GM12878 (cell line): ENCODE measurements at regions not wholly inside any gene's neighbourhood (a gene's known extent, or its start where the extent isn't known, plus 50 kb on each side); places are given as distances from the start of the nearest gene placed in this dataset.
"Not testable (repeated sequence)": the region's sequence is repeated elsewhere in the genome, so short reads cannot be mapped to it uniquely, and the experiment has no call there.

ENCODE experiments used
- ATAC-seq: fragments of 200-7000 bp; cut with Tn5 transposase; 3 replicates; pipeline ENCODE4 v1.9.1; 2020; ENCODE audit warnings: mild to moderate bottlenecking, moderate library complexity
- BruUV-seq: library from RNA; stranded (reverse); fragments of 400-500 nt; replicated peaks from 2 replicates; lab custom pipeline; 2021; lab: Mats Ljungman, UMichigan
- CTCF ChIA-PET: fragments of 300-600 bp; sonication (Branson Sonifier 250); formaldehyde crosslinking; extraction: SDS; loops from one replicate; lab custom pipeline; 2021; ENCODE audit warnings: inconsistent platforms; lab: Yijun Ruan, JAX
- POLR2A ChIA-PET: fragments of 350-600 bp; formaldehyde crosslinking; extraction: SDS; loops from one replicate; lab custom pipeline; 2021; ENCODE audit warnings: inconsistent platforms; lab: Charles Lee
- RAD21 ChIA-PET: fragments of 300-600 bp; sonication (Branson Sonifier 250); formaldehyde crosslinking; loops from one replicate; lab custom pipeline; 2023; ENCODE audit warnings: antibody characterized with exemption; ENCODE audit not compliant: unreplicated experiment; lab: Charles Lee
- SMC1A ChIA-PET: fragments of 300-600 bp; sonication (Branson Sonifier 250); formaldehyde crosslinking; loops from one replicate; lab custom pipeline; 2023; ENCODE audit not compliant: unreplicated experiment, uncharacterized antibody; lab: Charles Lee
- DNase-seq: peaks from one replicate; pipeline ENCODE4 v3.0.0-alpha.2; 2011; ENCODE audit warnings: low read depth, low spot score
- FAIRE-seq: peaks from 3 replicates; lab custom pipeline; 2011; peaks lifted over from hg19 to GRCh38; lab: Jason Lieb, UNC
- H2AFZ ChIP-seq: 2 replicates; pipeline ENCODE4 v1.6.0; 2011; ENCODE audit warnings: low read depth, low read length, control low read depth; ENCODE audit not compliant: control insufficient read depth
- H3K27ac ChIP-seq: 2 replicates; pipeline ENCODE4 v1.5.1; 2011; ENCODE audit warnings: control low read depth; ENCODE audit not compliant: control insufficient read depth, insufficient read depth
- H3K27me3 ChIP-seq, 2 experiments: replicated peaks in 1 of 2; 2 replicates each; pipeline versions ENCODE4 v1.6.0 to v1.6.1; 2011; ENCODE audit warnings: low read length in 1 of 2; ENCODE audit not compliant: control insufficient read depth in 2 of 2, insufficient read depth in 2 of 2
- H3K36me3 ChIP-seq, 2 experiments: 2 replicates each; pipeline ENCODE4 v1.5.1; 2011; ENCODE audit warnings: low read length in 1 of 2; ENCODE audit not compliant: control insufficient read depth in 2 of 2, insufficient read depth in 2 of 2
- H3K4me1 ChIP-seq: 2 replicates; pipeline ENCODE4 v1.6.1; 2011; ENCODE audit warnings: mild to moderate bottlenecking, low read length, moderate library complexity, mixed read lengths; ENCODE audit not compliant: control insufficient read depth, insufficient read depth
- H3K4me2 ChIP-seq: 2 replicates; pipeline ENCODE4 v1.6.0; 2011; ENCODE audit warnings: control low read depth; ENCODE audit not compliant: control insufficient read depth, insufficient read depth
- H3K4me3 ChIP-seq: fragments of 200-600 bp; sonication (generic); 2 replicates; pipeline ENCODE4 v1.5.1; 2016
- H3K79me2 ChIP-seq: 2 replicates; pipeline ENCODE4 v1.6.0; 2011; ENCODE audit warnings: low read length; ENCODE audit not compliant: control insufficient read depth, insufficient read depth
- H3K9ac ChIP-seq: 2 replicates; pipeline ENCODE4 v1.8.0; 2011; ENCODE audit warnings: low read length, control low read depth, mixed read lengths; ENCODE audit not compliant: control insufficient read depth, insufficient read depth
- H3K9me3 ChIP-seq: replicated peaks from 3 replicates; pipeline ENCODE4 v1.5.1; 2011; ENCODE audit warnings: mild to moderate bottlenecking, low read length; ENCODE audit not compliant: control insufficient read depth, insufficient read depth
- H4K20me1 ChIP-seq: 2 replicates; pipeline ENCODE4 v1.6.0; 2011; ENCODE audit not compliant: control insufficient read depth, insufficient read depth
- CBX5 ChIP-seq: sonication (generic); IDR thresholded peaks from 2 replicates; pipeline ENCODE4 v1.6.1; 2016; ENCODE audit warnings: low read depth, moderate library complexity, mild to moderate bottlenecking, inconsistent platforms
- HDAC2 ChIP-seq: fragments of 200-600 bp; sonication (generic); IDR thresholded peaks from 2 replicates; pipeline ENCODE4 v1.6.1; 2017
- RAD21 ChIP-seq: IDR thresholded peaks from 2 replicates; pipeline ENCODE4 v1.6.1; 2011; ENCODE audit warnings: mild to moderate bottlenecking, low read depth, low read length, moderate library complexity; ENCODE audit not compliant: insufficient read depth
- RAD51 ChIP-seq: fragments of 450-650 bp; IDR thresholded peaks from 2 replicates; pipeline ENCODE4 v1.6.1; 2016; ENCODE audit warnings: moderate library complexity, mild to moderate bottlenecking, inconsistent platforms
- STAT1 ChIP-seq: fragments of 450-650 bp; conservative IDR thresholded peaks from 2 replicates; pipeline ENCODE4 v1.6.1; 2014; ENCODE audit warnings: antibody characterized with exemption, mild to moderate bottlenecking
- WGBS: methylation state at CpG from one replicate; pipeline ENCODE4 v1.1.6; 2016; ENCODE audit warnings: low lambda C conversion rate; ENCODE audit not compliant: insufficient replicate concordance, insufficient coverage; ENCODE audit errors: missing lambda C conversion rate; 5-methylcytosine and 5-hydroxymethylcytosine counted together
- in situ Hi-C: fragments of 300-500 bp; cut with MboI; formaldehyde crosslinking; loops from 9 replicates; pipeline ENCODE4 v1.14.3; 2018; ENCODE audit warnings: mixed read lengths
- intact Hi-C: fragments of 100-400 bp; cut with micrococcal nuclease; formaldehyde crosslinking; loops from one replicate; pipeline ENCODE4 v1.14.2; 2022; ENCODE audit not compliant: unreplicated experiment
- TF ChIP-seq, protein P1 (sequence below): IDR thresholded peaks from 2 replicates; pipeline ENCODE4 v1.6.1; 2011; ENCODE audit warnings: low read depth, low read length, improper control_type of control experiment, borderline replicate concordance

- in situ Hi-C loops = no loop called here
These were observed 598.1 kb downstream of the GOLGA6L6 start for GRCh38 chr15:19943515-19943914.

GRCh38 chr15:19903281-19903680 lies 638.3 kb downstream of the GOLGA6L6 start:
- H2AFZ ChIP-seq, H3K4me1 ChIP-seq, H4K20me1 ChIP-seq, H3K4me3 ChIP-seq, SMC1A ChIA-PET, H3K36me3 ChIP-seq, H3K79me2 ChIP-seq, RAD21 ChIA-PET, H3K9ac ChIP-seq, CTCF ChIA-PET, BruUV-seq, POLR2A ChIA-PET, H3K27ac ChIP-seq, intact Hi-C loops, ATAC-seq, H3K9me3 ChIP-seq, H3K4me2 ChIP-seq, DNase-seq, FAIRE-seq, H3K27me3 ChIP-seq, in situ Hi-C loops: not testable (repeated sequence)
- WGBS = 0% methylated on average over 1 of the region's 1 CpG

More at GRCh38 chr15:19943515-19943914, 598.1 kb downstream of the GOLGA6L6 start:
- no peak overlapping the region for H3K9ac ChIP-seq
- no peaks in the 10 kb centered on the region for H3K4me1 ChIP-seq
- TF ChIP-seq STAT1 (no peak), CBX5 (no peak), HDAC2 (no peak), RAD21 (no peak), RAD51 (no peak)
- TF ChIP-seq, protein P1, sequence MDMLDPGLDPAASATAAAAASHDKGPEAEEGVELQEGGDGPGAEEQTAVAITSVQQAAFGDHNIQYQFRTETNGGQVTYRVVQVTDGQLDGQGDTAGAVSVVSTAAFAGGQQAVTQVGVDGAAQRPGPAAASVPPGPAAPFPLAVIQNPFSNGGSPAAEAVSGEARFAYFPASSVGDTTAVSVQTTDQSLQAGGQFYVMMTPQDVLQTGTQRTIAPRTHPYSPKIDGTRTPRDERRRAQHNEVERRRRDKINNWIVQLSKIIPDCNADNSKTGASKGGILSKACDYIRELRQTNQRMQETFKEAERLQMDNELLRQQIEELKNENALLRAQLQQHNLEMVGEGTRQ = no peak
- CTCF ChIA-PET = no interaction called here
- no peaks in the 10 kb centered on the region for H3K36me3 ChIP-seq
- H3K79me2 ChIP-seq = no peaks in the 10 kb centered on the region
- WGBS = 98% methylated on average over 15 of the region's 51 CpGs
- no peaks in the 10 kb centered on the region for H3K9me3 ChIP-seq
- no peak overlapping the region for H3K4me2 ChIP-seq
- RAD21 ChIA-PET = no interaction called here
- no peaks in the 10 kb centered on the region for H3K27me3 ChIP-seq
- DNase-seq (no peak), ATAC-seq (no peak), FAIRE-seq (no peak)
- intact Hi-C loops = no loop called here
- no peak overlapping the region for H2AFZ ChIP-seq
- POLR2A ChIA-PET = no interaction called here
- no peak overlapping the region for H3K4me3 ChIP-seq
- no peaks in the 10 kb centered on the region for H4K20me1 ChIP-seq
- H3K27ac ChIP-seq = no peak overlapping the region
- no TSS peak for BruUV-seq
- SMC1A ChIA-PET = no interaction called here

DNA sequence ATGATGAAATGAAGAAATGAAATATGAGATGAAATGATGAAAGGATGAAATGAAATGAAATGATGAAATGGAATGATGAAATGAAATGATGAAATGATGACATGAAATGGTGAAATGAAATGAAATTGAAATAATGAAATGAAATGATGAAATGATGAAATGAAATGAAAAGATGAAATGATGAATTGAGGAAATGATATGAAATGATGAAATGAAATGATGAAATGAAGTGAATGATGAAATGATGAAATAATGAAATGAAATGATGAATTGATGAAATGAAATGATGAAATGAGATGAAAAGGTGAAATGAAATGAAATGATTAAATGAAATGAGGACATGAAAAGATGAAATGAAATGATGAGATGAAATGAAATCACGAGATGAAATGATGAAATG lies 639.2 kb downstream of the GOLGA6L6 start:
- in situ Hi-C loops, H3K79me2 ChIP-seq, intact Hi-C loops, CTCF ChIA-PET, FAIRE-seq, H3K9ac ChIP-seq, BruUV-seq, POLR2A ChIA-PET, DNase-seq, H3K4me3 ChIP-seq, H3K4me1 ChIP-seq, SMC1A ChIA-PET, H3K36me3 ChIP-seq, H3K9me3 ChIP-seq, H3K27me3 ChIP-seq, H4K20me1 ChIP-seq, H2AFZ ChIP-seq, H3K4me2 ChIP-seq, RAD21 ChIA-PET, H3K27ac ChIP-seq, ATAC-seq: not testable (repeated sequence)
- 0% methylated on average over 1 of the region's 1 CpG for WGBS
